ENCODE measurements at regions not wholly inside any gene's neighbourhood (a gene's known extent, or its start where the extent isn't known, plus 50 kb on each side); places are given as distances from the start of the nearest gene placed in this dataset.

- Histone ChIP-seq H3K36me3 (replicated peaks in 1 of 2; ENCODE audit: control insufficient read depth in 1 of 2, insufficient read depth in 2 of 2, low read length in 2 of 2) (no peaks in the 10 kb centered on the region), H3K4me2 (ENCODE audit: low read depth, low read length) (no peak overlapping the region), H4K20me1 (ENCODE audit: insufficient read depth, low read length) (no peaks in the 10 kb centered on the region), H3K27me3 (ENCODE audit: control insufficient read depth in 1 of 2, insufficient read depth in 2 of 2, low read length in 2 of 2) (no peaks in the 10 kb centered on the region), H3K4me1 (ENCODE audit: insufficient read depth, low read length) (no peaks in the 10 kb centered on the region), H3K9me3 (ENCODE audit: low read length) (peaks cover 13% of the 10 kb centered on the region; the same call in 1 of the 2 replicates), H3K79me2 (ENCODE audit: insufficient read depth, low read length) (no peaks in the 10 kb centered on the region), H3K27ac (ENCODE audit: extremely low read length, insufficient read depth, low read length) (no peak overlapping the region), H3K4me3 (replicated peaks in 1 of 3; ENCODE audit: insufficient read depth in 1 of 3, low read depth in 2 of 3, low read length in 3 of 3) (no peak overlapping the region), H2AFZ (ENCODE audit: low read length) (no peak overlapping the region), H3K9ac (ENCODE audit: insufficient read depth, low read depth, low read length) (no peak overlapping the region)
- BruUV-seq (replicated peaks) = no TSS peak
- in situ Hi-C loops (cut with HindIII; ENCODE audit: extremely low pct_ligation_motif_present, low pct_unique_long_range_greater_than_20kb) = no loop called here
- intact Hi-C loops (cut with micrococcal nuclease; ENCODE audit: unreplicated experiment) = no loop called here
- DNase-seq (ENCODE audit: low spot score) (no peak), ATAC-seq (no peak), FAIRE-seq (no peak)
- 9% methylated on average over 2 of the region's 2 CpGs for WGBS (ENCODE audit: low lambda C conversion rate)
- CTCF ChIA-PET (ENCODE audit: low intra/inter-chr PET ratio, low total read pairs) = no interaction called here
- POLR2A ChIA-PET = no interaction called here
- no peak for TF ChIP-seq ZNF510 (CRISPR knock-in tag; IDR thresholded peaks at IDR 0.05; ENCODE audit: low read depth)
- TF ChIP-seq HCFC1 (IDR thresholded peaks at IDR 0.05; ENCODE audit: low read depth, low read length) = no peak
- no peak for TF ChIP-seq ZFAT (CRISPR knock-in tag; conservative IDR thresholded peaks at IDR 0.05)
- TF ChIP-seq ZGPAT (CRISPR knock-in tag; IDR thresholded peaks at IDR 0.05) = no peak
- no peak for TF ChIP-seq ZKSCAN1 (IDR thresholded peaks at IDR 0.05; ENCODE audit: low read length)
- no peak for TF ChIP-seq RFX3 (CRISPR knock-in tag; IDR thresholded peaks at IDR 0.05)
- no peak for TF ChIP-seq ASH2L (IDR thresholded peaks at IDR 0.05; ENCODE audit: insufficient read length, low read depth, low read length)
- no peak for TF ChIP-seq ZMYM3 (CRISPR knock-in tag; IDR thresholded peaks at IDR 0.05)
- no peak for TF ChIP-seq FOXC1 (CRISPR knock-in tag; IDR thresholded peaks at IDR 0.05; ENCODE audit: borderline replicate concordance)
- TF ChIP-seq HOXA9 (CRISPR knock-in tag; IDR thresholded peaks at IDR 0.05; ENCODE audit: borderline replicate concordance) = no peak
- no peak for TF ChIP-seq BRD4 (CRISPR knock-in tag; IDR thresholded peaks at IDR 0.05)
- no peak for TF ChIP-seq ZNF556 (CRISPR knock-in tag; IDR thresholded peaks at IDR 0.05; ENCODE audit: borderline replicate concordance)
- TF ChIP-seq ATF6 (CRISPR knock-in tag; conservative IDR thresholded peaks at IDR 0.05) = no peak
- no peak for TF ChIP-seq ZNF431 (CRISPR knock-in tag; IDR thresholded peaks at IDR 0.05; ENCODE audit: borderline replicate concordance, low read depth)
- no peak for TF ChIP-seq ZNF691 (CRISPR knock-in tag; IDR thresholded peaks at IDR 0.05; ENCODE audit: borderline replicate concordance, low read depth)
Observed at GRCh38 chr13:74449811-74450524, 315.8 kb upstream of the KLF12 start.
